Non-pigmented ciliary epithelial cell (primary cell): ENCODE measurements at regions not wholly inside any gene's neighbourhood (a gene's known extent, or its start where the extent isn't known, plus 50 kb on each side); places are given as distances from the start of the nearest gene placed in this dataset.
"Not testable (repeated sequence)": the region's sequence is repeated elsewhere in the genome, so short reads cannot be mapped to it uniquely, and the experiment has no call there.

ENCODE experiments used
- DNase-seq: peaks from one replicate; pipeline ENCODE4 v3.0.0-alpha.2; 2010; ENCODE audit warnings: low read depth

- no peak for DNase-seq
Observed at GRCh38 chr7:53238021-53238605, 202.7 kb downstream of the POM121L12 start.

GRCh38 chr7:53239151-53239550, 203.7 kb downstream of the POM121L12 start:
- not testable (repeated sequence) for DNase-seq

- no peak for DNase-seq
Observed at GRCh38 chr7:53245721-53246120, 210.3 kb downstream of the POM121L12 start.

- no peak for DNase-seq
Observed at GRCh38 chr7:53246957-53247356, 211.5 kb downstream of the POM121L12 start.

GRCh38 chr7:53252539-53252938, 217.1 kb downstream of the POM121L12 start:
- DNase-seq, result no peak

GRCh38 chr7:53272081-53272480, 236.6 kb downstream of the POM121L12 start:
- no peak for DNase-seq

- no peak for DNase-seq
Observed at GRCh38 chr7:53281312-53281711, 245.9 kb downstream of the POM121L12 start.

- no peak for DNase-seq
Observed at GRCh38 chr7:53292341-53292740, 256.9 kb downstream of the POM121L12 start.

- DNase-seq, result no peak
Observed at GRCh38 chr7:53302496-53303246, 267.2 kb downstream of the POM121L12 start.

- DNase-seq, result no peak
Observed at GRCh38 chr7:53303781-53304180, 268.3 kb downstream of the POM121L12 start.

GRCh38 chr7:53306846-53307245, 271.4 kb downstream of the POM121L12 start:
- no peak for DNase-seq

GRCh38 chr7:53311205-53311604, 275.8 kb downstream of the POM121L12 start:
- DNase-seq, result no peak

- DNase-seq, result no peak
Observed at GRCh38 chr7:53315981-53316380, 280.5 kb downstream of the POM121L12 start.

GRCh38 chr7:53318566-53318965, 283.1 kb downstream of the POM121L12 start:
- no peak for DNase-seq

GRCh38 chr7:53325061-53325460, 289.6 kb downstream of the POM121L12 start:
- DNase-seq, result peak; percentile 10

GRCh38 chr7:53326634-53327033, 291.2 kb downstream of the POM121L12 start:
- no peak for DNase-seq

- DNase-seq, result no peak
Observed at GRCh38 chr7:53336105-53336668, 300.8 kb downstream of the POM121L12 start.

- DNase-seq, result no peak
Observed at GRCh38 chr7:53340220-53340619, 304.8 kb downstream of the POM121L12 start.

GRCh38 chr7:53350241-53350640, 314.8 kb downstream of the POM121L12 start:
- DNase-seq, result no peak

GRCh38 chr7:53351681-53352080, 316.2 kb downstream of the POM121L12 start:
- DNase-seq, result no peak

- no peak for DNase-seq
Observed at GRCh38 chr7:53358269-53358668, 322.8 kb downstream of the POM121L12 start.

- DNase-seq, result peak; percentile 31
Observed at GRCh38 chr7:53383131-53383530, 347.7 kb downstream of the POM121L12 start.

GRCh38 chr7:53385239-53385638, 349.8 kb downstream of the POM121L12 start:
- not testable (repeated sequence) for DNase-seq
